Activated CD4-positive, alpha-beta memory T cell treated with anti-CD3 and anti-CD28 coated beads for 36 hours (primary cell): ENCODE measurements at regions not wholly inside any gene's neighbourhood (a gene's known extent, or its start where the extent isn't known, plus 50 kb on each side); places are given as distances from the start of the nearest gene placed in this dataset.
"Not testable (repeated sequence)": the region's sequence is repeated elsewhere in the genome, so short reads cannot be mapped to it uniquely, and the experiment has no call there.

Experiments
- CTCF ChIA-PET: fragments of 350-600 bp; sonication (Branson Sonifier 250); formaldehyde crosslinking; loops from one replicate; lab custom pipeline; 2021; ENCODE audit warnings: antibody characterized with exemption, inconsistent platforms; lab: Charles Lee
- POLR2A ChIA-PET: fragments of 350-600 bp; sonication (Branson Sonifier 250); formaldehyde crosslinking; loops from one replicate; lab custom pipeline; 2021; ENCODE audit warnings: antibody characterized with exemption; lab: Charles Lee
- DNase-seq: peaks from one replicate; pipeline ENCODE4 v3.0.0-alpha.2; 2020
- H3K27ac Mint-ChIP-seq: one replicate; pipeline ENCODE4 v1.8.0; 2021; ENCODE audit warnings: mixed read lengths
- H3K27me3 Mint-ChIP-seq: one replicate; pipeline ENCODE4 v1.8.0; 2021; ENCODE audit warnings: mixed read lengths
- H3K36me3 Mint-ChIP-seq: one replicate; pipeline ENCODE4 v1.8.0; 2021; ENCODE audit warnings: mixed read lengths
- H3K4me1 Mint-ChIP-seq: one replicate; pipeline ENCODE4 v1.8.0; 2021; ENCODE audit warnings: low read depth, mixed read lengths
- H3K4me3 Mint-ChIP-seq: one replicate; pipeline ENCODE4 v1.8.0; 2021; ENCODE audit warnings: mild to moderate bottlenecking, mixed read lengths
- H3K9me3 Mint-ChIP-seq: one replicate; pipeline ENCODE4 v1.8.0; 2021; ENCODE audit warnings: mixed read lengths
- intact Hi-C: fragments of 100-400 bp; cut with micrococcal nuclease; formaldehyde crosslinking; loops from one replicate; pipeline ENCODE4 v1.15.1; 2023

DNA sequence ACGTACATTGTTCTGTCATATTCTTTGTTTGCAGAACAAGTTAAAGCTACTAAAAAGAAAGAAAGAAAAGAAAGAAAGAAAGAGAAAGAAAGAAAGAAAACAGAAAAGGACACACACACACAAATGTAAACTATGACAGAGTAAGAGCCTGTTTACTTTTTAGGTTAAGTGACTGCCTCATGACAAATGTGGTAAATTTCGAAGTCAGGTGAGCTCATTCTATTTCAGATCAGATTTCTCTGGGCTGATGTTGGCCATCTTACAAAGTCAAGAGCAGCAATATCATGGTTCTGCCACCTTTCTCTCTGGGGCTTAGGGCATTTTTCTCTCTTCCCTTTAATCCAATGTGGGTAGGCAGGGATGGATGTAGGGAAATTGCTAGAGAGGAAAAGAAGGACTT, 299.5 kb downstream of the ANAPC1 start:
- DNase-seq, H3K4me1 Mint-ChIP-seq, H3K9me3 Mint-ChIP-seq, H3K27me3 Mint-ChIP-seq, H3K27ac Mint-ChIP-seq, CTCF ChIA-PET, H3K36me3 Mint-ChIP-seq, POLR2A ChIA-PET, H3K4me3 Mint-ChIP-seq, intact Hi-C loops: not testable (repeated sequence)

DNA sequence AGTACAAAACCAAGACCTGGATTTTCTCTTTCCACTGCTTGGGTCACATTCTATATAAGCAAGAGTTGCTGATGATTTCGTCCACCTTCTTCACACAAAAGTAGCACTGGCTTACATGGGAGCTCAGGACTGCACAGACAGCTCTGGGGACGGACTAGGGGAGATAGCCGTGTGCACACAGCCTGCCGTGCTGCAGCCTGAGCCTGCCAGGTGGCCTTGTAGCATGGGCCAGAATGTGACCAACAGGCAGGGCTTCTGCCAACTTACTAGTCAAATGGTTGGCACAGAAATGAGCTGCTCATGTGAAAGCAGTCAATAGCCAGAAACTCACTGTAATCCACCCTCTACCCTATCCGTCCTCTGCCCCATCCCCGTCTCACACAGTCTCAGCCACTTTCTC, 299.0 kb downstream of the ANAPC1 start:
- H3K4me1 Mint-ChIP-seq, H3K4me3 Mint-ChIP-seq, DNase-seq, CTCF ChIA-PET, POLR2A ChIA-PET, H3K27ac Mint-ChIP-seq, H3K27me3 Mint-ChIP-seq, H3K9me3 Mint-ChIP-seq, H3K36me3 Mint-ChIP-seq, intact Hi-C loops: not testable (repeated sequence)

DNA sequence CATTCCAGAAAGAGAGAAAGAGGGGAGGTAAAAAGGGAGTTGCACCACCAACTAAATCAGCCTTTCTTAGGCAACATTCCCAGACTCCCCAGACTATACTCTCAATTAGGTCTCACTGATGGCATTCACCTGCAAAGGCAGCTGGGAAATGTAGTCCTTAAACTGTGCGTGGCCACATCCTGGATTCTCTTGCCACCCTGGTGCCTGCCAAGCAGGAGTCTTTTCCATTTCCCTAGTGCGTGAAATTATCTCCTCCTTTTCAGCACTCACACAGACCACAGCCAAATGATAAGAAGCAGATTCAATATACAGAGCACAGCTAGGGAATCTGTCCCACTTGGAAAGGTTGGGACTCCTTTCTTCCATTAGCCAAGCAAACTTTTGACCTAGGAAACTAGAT, 298.0 kb downstream of the ANAPC1 start:
- H3K4me3 Mint-ChIP-seq, intact Hi-C loops, DNase-seq, H3K27me3 Mint-ChIP-seq, H3K36me3 Mint-ChIP-seq, POLR2A ChIA-PET, H3K27ac Mint-ChIP-seq, CTCF ChIA-PET, H3K4me1 Mint-ChIP-seq, H3K9me3 Mint-ChIP-seq: not testable (repeated sequence)

DNA sequence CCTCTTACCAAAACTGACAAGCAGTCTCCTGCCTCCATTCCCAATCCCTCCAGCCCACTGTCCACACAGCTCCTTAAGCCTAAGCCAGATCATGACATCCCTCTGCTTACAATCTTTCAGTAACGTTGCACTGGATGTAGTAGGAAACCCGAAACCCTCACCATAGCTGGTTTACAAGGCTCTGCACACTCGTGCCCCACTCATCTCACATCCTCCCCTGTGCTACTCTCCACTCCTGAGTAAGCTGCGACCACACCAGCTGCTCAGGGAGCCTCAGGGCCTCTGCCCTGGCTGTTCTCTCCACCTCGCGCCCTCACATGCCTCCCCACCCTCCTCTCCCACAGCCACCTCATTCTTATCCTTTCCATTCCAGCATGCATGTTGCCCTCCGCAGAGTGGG, 288.9 kb downstream of the ANAPC1 start:
- H3K27me3 Mint-ChIP-seq, H3K9me3 Mint-ChIP-seq, POLR2A ChIA-PET, intact Hi-C loops, H3K27ac Mint-ChIP-seq, H3K4me1 Mint-ChIP-seq, H3K4me3 Mint-ChIP-seq, H3K36me3 Mint-ChIP-seq, DNase-seq, CTCF ChIA-PET: not testable (repeated sequence)

DNA sequence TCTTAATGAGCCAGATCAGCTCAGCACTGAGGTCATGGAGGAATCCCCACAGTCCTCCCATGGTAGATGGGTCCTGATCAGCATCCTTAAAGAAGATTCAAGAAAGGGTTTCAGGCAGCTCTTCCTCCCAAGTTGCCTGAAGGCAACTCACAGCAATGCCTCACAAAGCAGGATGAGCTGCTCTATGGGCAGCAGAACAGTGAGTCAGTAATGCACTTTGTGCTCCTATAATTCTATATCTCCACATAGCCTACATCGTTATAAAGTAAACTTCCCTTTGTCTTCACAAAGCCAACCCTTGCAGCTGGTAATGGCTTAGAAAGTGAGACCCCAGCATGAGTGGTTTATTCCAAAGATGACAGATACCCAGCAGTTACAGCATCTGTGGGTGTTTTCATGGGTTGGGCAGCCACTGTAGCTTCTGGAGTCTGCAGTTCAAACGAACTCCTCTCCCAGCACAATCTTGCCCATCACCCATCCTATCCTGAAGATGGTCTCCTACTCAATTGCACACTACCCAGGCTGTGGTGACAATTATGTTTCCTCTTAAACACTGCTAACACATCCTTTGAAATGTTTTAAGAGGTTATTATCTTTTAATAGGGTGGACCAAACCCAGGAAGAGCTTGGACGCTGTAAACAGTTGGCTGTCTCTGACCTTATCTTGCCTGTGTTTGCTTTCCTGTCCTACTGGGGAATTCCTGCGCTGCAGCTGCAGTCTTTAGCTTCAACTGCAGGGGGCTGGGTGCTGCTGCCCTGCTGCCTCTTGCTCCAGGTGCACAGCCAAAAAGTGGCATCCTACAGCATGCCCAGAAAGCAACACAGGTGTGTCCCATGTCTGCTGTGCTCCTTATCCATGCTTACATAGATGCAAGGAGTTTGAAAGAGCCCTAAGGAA, 286.9 kb downstream of the ANAPC1 start:
- H3K4me3 Mint-ChIP-seq, intact Hi-C loops, POLR2A ChIA-PET, H3K27ac Mint-ChIP-seq, H3K4me1 Mint-ChIP-seq, CTCF ChIA-PET, H3K9me3 Mint-ChIP-seq, H3K36me3 Mint-ChIP-seq, DNase-seq, H3K27me3 Mint-ChIP-seq: not testable (repeated sequence)

DNA sequence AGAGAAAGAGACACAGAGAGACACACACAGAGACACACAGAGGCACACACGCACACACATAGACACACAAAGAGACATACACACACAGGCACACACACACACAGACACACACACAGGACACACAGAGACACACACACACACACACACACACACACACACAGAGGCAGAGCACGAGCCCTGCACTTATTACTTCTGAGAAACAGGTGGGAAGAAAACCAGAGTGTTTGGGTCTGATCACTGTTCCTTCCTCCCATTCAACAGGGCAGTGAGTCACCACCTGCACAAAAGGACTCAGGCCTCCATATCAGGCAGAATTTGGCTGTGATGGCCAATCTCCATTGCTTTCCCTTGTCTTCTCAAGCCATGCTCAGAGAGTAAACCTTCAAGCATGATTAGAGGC, 285.0 kb downstream of the ANAPC1 start:
- H3K27me3 Mint-ChIP-seq, DNase-seq, CTCF ChIA-PET, H3K27ac Mint-ChIP-seq, POLR2A ChIA-PET, H3K36me3 Mint-ChIP-seq, H3K9me3 Mint-ChIP-seq, H3K4me3 Mint-ChIP-seq, intact Hi-C loops, H3K4me1 Mint-ChIP-seq: not testable (repeated sequence)

DNA sequence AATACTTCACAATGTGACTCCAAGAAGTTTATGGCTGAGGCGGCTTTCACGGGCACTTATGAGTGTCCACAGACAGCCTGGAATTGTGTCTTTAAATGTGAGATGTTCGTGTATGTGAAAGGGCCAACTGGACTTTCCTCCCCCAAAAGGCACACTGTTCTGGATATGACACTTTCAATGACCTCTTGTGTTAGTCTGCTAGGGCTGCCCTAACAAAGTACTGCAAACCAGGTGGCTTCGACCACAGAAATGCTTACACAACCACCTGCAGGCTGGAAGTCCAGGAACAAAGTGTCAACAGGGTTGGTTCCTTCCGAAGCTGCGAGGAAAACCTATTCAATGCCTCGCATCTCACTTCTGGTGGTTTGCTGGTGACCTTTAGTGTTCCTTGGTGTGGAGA, 281.7 kb downstream of the ANAPC1 start:
- H3K4me3 Mint-ChIP-seq, POLR2A ChIA-PET, H3K27ac Mint-ChIP-seq, H3K9me3 Mint-ChIP-seq, H3K27me3 Mint-ChIP-seq, DNase-seq, intact Hi-C loops, CTCF ChIA-PET, H3K36me3 Mint-ChIP-seq, H3K4me1 Mint-ChIP-seq: not testable (repeated sequence)

DNA sequence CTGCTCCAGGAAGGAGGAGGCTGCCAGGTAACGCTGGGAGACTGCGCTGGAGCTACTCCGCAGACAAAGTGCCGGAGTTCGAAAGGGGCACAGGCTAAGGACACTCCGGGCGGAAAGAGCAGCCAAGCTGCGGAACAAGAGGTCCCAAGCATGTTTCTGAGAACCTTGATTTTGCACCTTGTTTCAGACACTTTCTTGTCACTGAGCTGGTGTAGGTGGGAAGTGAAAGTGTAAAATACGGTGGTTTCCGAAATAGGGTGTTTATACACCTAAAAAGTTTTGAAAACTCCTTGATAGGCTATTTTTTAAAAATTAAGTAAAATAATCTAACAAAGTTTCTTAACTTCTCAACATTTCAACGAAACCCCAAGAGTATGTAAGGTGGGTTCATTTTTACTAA, 278.2 kb downstream of the ANAPC1 start:
- CTCF ChIA-PET, H3K27me3 Mint-ChIP-seq, H3K27ac Mint-ChIP-seq, H3K36me3 Mint-ChIP-seq, H3K4me3 Mint-ChIP-seq, DNase-seq, H3K4me1 Mint-ChIP-seq, H3K9me3 Mint-ChIP-seq, POLR2A ChIA-PET, intact Hi-C loops: not testable (repeated sequence)

DNA sequence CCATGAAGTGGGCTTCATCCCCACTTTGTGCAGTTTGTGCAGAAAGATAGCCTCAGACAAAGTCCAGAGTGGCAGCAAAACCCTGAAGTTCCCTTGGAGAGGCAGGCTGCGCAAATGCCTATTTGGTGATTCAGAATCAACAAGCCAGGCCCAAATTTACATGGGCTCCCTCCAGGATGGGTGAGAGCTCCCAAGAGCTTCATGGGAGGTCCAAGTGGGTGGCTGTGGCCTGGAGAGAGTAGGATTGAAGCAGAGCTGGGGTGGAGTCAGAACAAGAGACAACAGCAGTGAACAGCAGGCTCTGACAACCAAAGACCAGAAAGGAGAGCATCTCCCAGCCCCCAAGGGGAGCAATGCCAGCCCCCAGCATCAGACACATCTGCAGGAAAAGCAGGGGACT, 277.4 kb downstream of the ANAPC1 start:
- CTCF ChIA-PET, H3K9me3 Mint-ChIP-seq, intact Hi-C loops, POLR2A ChIA-PET, H3K4me1 Mint-ChIP-seq, H3K27me3 Mint-ChIP-seq, H3K4me3 Mint-ChIP-seq, DNase-seq, H3K27ac Mint-ChIP-seq, H3K36me3 Mint-ChIP-seq: not testable (repeated sequence)

DNA sequence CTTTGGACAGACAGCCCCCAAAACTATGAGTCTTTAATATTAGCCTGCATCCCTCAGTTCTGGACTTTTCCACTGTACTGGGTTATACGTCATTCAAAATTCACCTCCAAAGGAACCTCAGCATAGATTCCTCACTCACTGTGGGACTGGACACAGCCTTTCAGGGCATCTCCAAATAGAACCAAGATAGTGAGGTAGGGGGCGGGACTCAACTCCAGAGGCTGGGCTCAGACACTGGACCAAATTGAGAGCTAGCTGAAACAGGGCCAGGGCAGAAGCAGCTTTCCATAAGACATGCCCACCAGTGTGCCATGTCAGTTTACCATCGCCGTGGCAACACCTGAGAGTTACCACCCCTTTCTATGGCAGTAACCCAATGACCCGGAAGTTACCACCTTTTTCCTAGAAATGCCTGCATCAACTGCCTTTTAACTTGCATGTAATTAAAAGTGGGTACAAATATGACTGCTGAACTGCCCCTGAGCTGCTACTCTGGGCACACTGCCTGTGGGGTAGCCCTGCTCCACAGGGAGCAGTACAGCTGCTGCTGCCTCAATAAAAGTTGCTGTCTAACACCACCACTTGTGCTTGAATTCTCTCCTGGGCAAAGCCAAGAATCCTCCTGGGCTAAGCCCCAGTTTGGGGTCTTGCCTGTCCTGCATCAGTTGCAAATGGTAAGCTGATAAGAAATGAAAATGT, 274.7 kb downstream of the ANAPC1 start:
- H3K4me1 Mint-ChIP-seq, H3K27me3 Mint-ChIP-seq, CTCF ChIA-PET, DNase-seq, H3K27ac Mint-ChIP-seq, POLR2A ChIA-PET, H3K9me3 Mint-ChIP-seq, H3K36me3 Mint-ChIP-seq, intact Hi-C loops, H3K4me3 Mint-ChIP-seq: not testable (repeated sequence)

DNA sequence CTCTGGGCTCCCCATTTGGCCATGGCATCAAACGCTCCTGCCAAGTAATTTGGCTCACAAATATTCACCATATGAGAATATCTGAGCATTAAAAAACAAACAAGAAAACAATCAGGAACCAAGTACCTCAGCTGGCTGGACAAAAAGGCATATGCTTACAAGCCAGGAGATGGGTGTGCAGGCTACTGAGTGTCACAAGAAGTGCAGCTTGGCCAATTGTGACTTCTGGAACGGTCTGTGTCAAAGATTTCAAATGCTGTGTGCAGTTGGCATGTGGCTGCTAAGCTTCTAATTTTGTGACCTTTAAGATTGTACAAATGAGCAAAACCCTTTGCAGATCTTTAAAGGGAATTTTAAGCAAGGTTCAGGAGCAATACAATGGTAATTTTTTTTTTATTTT, 274.0 kb downstream of the ANAPC1 start:
- intact Hi-C loops = not testable (repeated sequence)

DNA sequence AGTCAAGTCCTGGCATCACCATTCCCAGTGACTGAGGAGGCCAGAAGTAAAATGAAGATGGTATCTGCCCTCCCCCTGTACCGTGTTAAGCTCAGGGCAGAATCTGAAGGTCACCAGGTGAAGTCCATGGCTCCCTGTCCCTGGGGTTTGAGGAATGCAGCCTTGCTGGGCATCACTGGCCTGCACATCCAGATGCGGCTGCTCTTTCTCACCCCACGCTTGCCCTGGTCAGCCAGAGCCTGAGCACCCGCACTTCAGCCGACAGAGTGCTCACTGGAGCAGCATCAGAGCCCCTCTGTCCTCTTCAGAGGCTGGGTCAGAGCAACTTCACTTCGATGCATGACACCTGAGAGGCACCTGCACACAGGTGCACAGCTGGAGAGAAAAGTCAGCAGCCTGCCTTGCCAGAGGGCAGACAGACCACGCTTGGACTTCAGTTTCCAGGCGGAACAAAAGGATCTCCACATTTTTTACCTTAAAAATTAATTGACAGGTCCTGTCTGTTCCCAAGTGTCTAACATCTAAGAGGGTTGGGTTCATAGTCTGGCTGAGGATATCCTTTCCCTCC, 267.3 kb downstream of the ANAPC1 start:
- H3K36me3 Mint-ChIP-seq = no peaks in the 10 kb centered on the region
- no peaks in the 10 kb centered on the region for H3K4me1 Mint-ChIP-seq
- intact Hi-C loops = no loop called here
- H3K4me3 Mint-ChIP-seq = no peak overlapping the region
- H3K27ac Mint-ChIP-seq = no peak overlapping the region
- H3K27me3 Mint-ChIP-seq = peaks cover 10% of the 10 kb centered on the region
- H3K9me3 Mint-ChIP-seq = no peaks in the 10 kb centered on the region
- ChIA-PET POLR2A (no interaction called here), CTCF (no interaction called here)
- DNase-seq = no peak

More for the DNA sequence above, 274.0 kb downstream of the ANAPC1 start:
- POLR2A ChIA-PET, DNase-seq, H3K4me3 Mint-ChIP-seq, H3K36me3 Mint-ChIP-seq, CTCF ChIA-PET, H3K27ac Mint-ChIP-seq, H3K27me3 Mint-ChIP-seq, H3K9me3 Mint-ChIP-seq, H3K4me1 Mint-ChIP-seq: not testable (repeated sequence)
